ENCODE measurements at regions not wholly inside any gene's neighbourhood (a gene's known extent, or its start where the extent isn't known, plus 50 kb on each side); places are given as distances from the start of the nearest gene placed in this dataset.

DNA sequence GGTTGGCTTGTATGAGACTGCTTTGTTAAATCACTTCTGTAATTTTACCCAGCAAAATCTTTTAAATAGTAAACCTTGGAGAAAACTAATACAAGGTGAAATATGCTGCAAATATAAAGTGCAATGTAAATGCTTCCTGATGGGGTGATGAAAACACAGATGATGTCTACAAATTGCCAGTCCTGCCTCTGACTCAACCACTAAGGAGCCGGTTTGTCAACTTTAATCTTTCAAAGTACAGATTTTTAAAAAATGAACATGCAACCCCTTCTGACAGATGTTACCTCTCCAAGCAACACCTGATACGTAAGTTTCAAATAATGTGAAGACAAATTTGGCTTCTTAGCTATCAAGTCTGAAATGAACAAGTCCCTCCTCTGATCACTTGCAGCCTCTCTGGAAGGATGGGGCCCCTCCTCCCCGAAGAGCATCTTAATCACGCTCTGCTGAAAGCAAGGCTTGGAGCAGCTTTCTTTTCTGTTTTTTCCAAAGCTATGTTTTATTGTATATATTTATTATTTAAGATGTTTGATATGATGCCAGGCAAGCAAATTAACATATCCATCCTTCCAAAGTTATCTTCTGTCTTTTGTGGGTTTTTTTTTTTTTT is 196.0 kb downstream of the MYLK4 start:
- no peaks in the 10 kb centered on the region for H3K9me2 ChIP-seq (replicated peaks; ENCODE audit: insufficient read depth)
- no peak overlapping the region for H3K27ac ChIP-seq
- no peak overlapping the region for H3K4me2 ChIP-seq
- H2AFZ ChIP-seq, result no peak overlapping the region
- WGBS (ENCODE audit: low lambda C conversion rate, missing lambda C conversion rate), result 51% methylated on average over 4 of the region's 4 CpGs
- H3K79me2 ChIP-seq, result no peaks in the 10 kb centered on the region
- no peaks in the 10 kb centered on the region for H4K20me1 ChIP-seq (ENCODE audit: insufficient read depth, poor library complexity, severe bottlenecking)
- TF ChIP-seq EZH2 (IDR thresholded peaks at IDR 0.05; ENCODE audit: borderline replicate concordance) (no peak), CTCF (IDR thresholded peaks at IDR 0.05; ENCODE audit: poor library complexity) (no peak), EZH2phosphoT487 (IDR thresholded peaks at IDR 0.05; ENCODE audit: low read depth, severe bottlenecking, unreplicated experiment) (no peak)
- H3K4me3 ChIP-seq, result no peak overlapping the region
- no peaks in the 10 kb centered on the region for H3K9me3 ChIP-seq (ENCODE audit: low read depth)
- no peaks in the 10 kb centered on the region for H3K27me3 ChIP-seq
- H3K36me3 ChIP-seq (replicated peaks; ENCODE audit: insufficient read depth, low read depth), result no peaks in the 10 kb centered on the region
- DNase-seq (ENCODE audit: low spot score), result no peak
- H3K4me1 ChIP-seq (ENCODE audit: insufficient read depth), result no peaks in the 10 kb centered on the region

- H3K9me2 ChIP-seq (replicated peaks; ENCODE audit: insufficient read depth), result no peaks in the 10 kb centered on the region
- no peak overlapping the region for H3K4me3 ChIP-seq
- TF ChIP-seq EZH2phosphoT487 (IDR thresholded peaks at IDR 0.05; ENCODE audit: low read depth, severe bottlenecking, unreplicated experiment), result no peak
- TF ChIP-seq EZH2 (IDR thresholded peaks at IDR 0.05; ENCODE audit: borderline replicate concordance), result no peak
- no peak for TF ChIP-seq CTCF (IDR thresholded peaks at IDR 0.05; ENCODE audit: poor library complexity)
- no peaks in the 10 kb centered on the region for H3K36me3 ChIP-seq (replicated peaks; ENCODE audit: insufficient read depth, low read depth)
- H3K27ac ChIP-seq, result no peak overlapping the region
- no peak for DNase-seq (ENCODE audit: low spot score)
- H3K4me2 ChIP-seq, result no peak overlapping the region
- 76% methylated on average over 10 of the region's 10 CpGs for WGBS (ENCODE audit: low lambda C conversion rate, missing lambda C conversion rate)
- no peaks in the 10 kb centered on the region for H4K20me1 ChIP-seq (ENCODE audit: insufficient read depth, poor library complexity, severe bottlenecking)
- no peaks in the 10 kb centered on the region for H3K79me2 ChIP-seq
- H3K27me3 ChIP-seq, result no peaks in the 10 kb centered on the region
- H3K4me1 ChIP-seq (ENCODE audit: insufficient read depth), result no peaks in the 10 kb centered on the region
- no peak overlapping the region for H2AFZ ChIP-seq
- no peaks in the 10 kb centered on the region for H3K9me3 ChIP-seq (ENCODE audit: low read depth)
Measured at GRCh38 chr6:2552526-2553154, 198.1 kb downstream of the MYLK4 start.

- DNase-seq (ENCODE audit: low spot score), result no peak
- no peaks in the 10 kb centered on the region for H3K9me3 ChIP-seq (ENCODE audit: low read depth)
- no peak overlapping the region for H3K4me2 ChIP-seq
- H3K79me2 ChIP-seq, result no peaks in the 10 kb centered on the region
- H3K9me2 ChIP-seq (replicated peaks; ENCODE audit: insufficient read depth), result no peaks in the 10 kb centered on the region
- no peaks in the 10 kb centered on the region for H3K36me3 ChIP-seq (replicated peaks; ENCODE audit: insufficient read depth, low read depth)
- no peak overlapping the region for H2AFZ ChIP-seq
- 94% methylated on average over 3 of the region's 3 CpGs for WGBS (ENCODE audit: low lambda C conversion rate, missing lambda C conversion rate)
- no peaks in the 10 kb centered on the region for H3K27me3 ChIP-seq
- H3K4me3 ChIP-seq, result no peak overlapping the region
- TF ChIP-seq CTCF (IDR thresholded peaks at IDR 0.05; ENCODE audit: poor library complexity) (no peak), EZH2 (IDR thresholded peaks at IDR 0.05; ENCODE audit: borderline replicate concordance) (no peak), EZH2phosphoT487 (IDR thresholded peaks at IDR 0.05; ENCODE audit: low read depth, severe bottlenecking, unreplicated experiment) (no peak)
- no peaks in the 10 kb centered on the region for H3K4me1 ChIP-seq (ENCODE audit: insufficient read depth)
- no peaks in the 10 kb centered on the region for H4K20me1 ChIP-seq (ENCODE audit: insufficient read depth, poor library complexity, severe bottlenecking)
- H3K27ac ChIP-seq, result no peak overlapping the region
Measured at GRCh38 chr6:2551705-2552104, 199.0 kb downstream of the MYLK4 start.

All from hepatocyte (in vitro differentiated cells).